Neuronal stem cell (in vitro differentiated cells): ENCODE measurements at regions not wholly inside any gene's neighbourhood (a gene's known extent, or its start where the extent isn't known, plus 50 kb on each side); places are given as distances from the start of the nearest gene placed in this dataset.
A peak's percentile ranks its signal among the peaks of the same experiment; 100 is the strongest.

ENCODE experiments used
- DNase-seq: peaks from one replicate; pipeline ENCODE4 v3.0.0-alpha.2; 2013; ENCODE audit warnings: low spot score
- H2AFZ ChIP-seq: one replicate; pipeline ENCODE4 v1.6.1; 2013; ENCODE audit warnings: mild to moderate bottlenecking, low read length, inconsistent platforms
- H2AK5ac ChIP-seq: 2 replicates; pipeline ENCODE4 v1.6.1; 2013; ENCODE audit warnings: low read depth, mild to moderate bottlenecking, inconsistent platforms, low read length, moderate library complexity, mixed read lengths
- H2BK120ac ChIP-seq: 2 replicates; pipeline ENCODE4 v1.6.1; 2013; ENCODE audit warnings: low read depth, mild to moderate bottlenecking, inconsistent platforms, low read length, moderate library complexity, mixed read lengths
- H2BK12ac ChIP-seq: one replicate; pipeline ENCODE4 v1.6.1; 2013; ENCODE audit warnings: low read length, inconsistent platforms
- H2BK15ac ChIP-seq: 2 replicates; pipeline ENCODE4 v1.6.1; 2013; ENCODE audit warnings: mild to moderate bottlenecking, low read length, inconsistent platforms, mixed read lengths
- H2BK5ac ChIP-seq: one replicate; pipeline ENCODE4 v1.6.1; 2013; ENCODE audit warnings: inconsistent platforms, mild to moderate bottlenecking, low read length, moderate library complexity
- H3K14ac ChIP-seq: one replicate; pipeline ENCODE4 v1.6.1; 2013; ENCODE audit warnings: low read length, inconsistent platforms
- H3K18ac ChIP-seq: 2 replicates; pipeline ENCODE4 v1.6.1; 2013; ENCODE audit warnings: low read length, inconsistent platforms
- H3K23ac ChIP-seq: 2 replicates; pipeline ENCODE4 v1.6.1; 2013; ENCODE audit warnings: low read depth, mild to moderate bottlenecking, mixed read lengths, low read length, inconsistent platforms; ENCODE audit not compliant: poor library complexity
- H3K27ac ChIP-seq: replicated peaks from 3 replicates; pipeline ENCODE4 v1.5.1; 2013; ENCODE audit warnings: low read length, inconsistent platforms
- H3K27me3 ChIP-seq, 3 experiments: 2 replicates each; pipeline ENCODE4 v1.6.1; 2013; ENCODE audit warnings: low read length in 3 of 3, mild to moderate bottlenecking in 2 of 3, inconsistent platforms in 1 of 3, low read depth in 1 of 3, mixed read lengths in 1 of 3, moderate library complexity in 1 of 3; ENCODE audit not compliant: control insufficient read depth in 3 of 3, insufficient read depth in 3 of 3
- H3K36me3 ChIP-seq, 2 donors: replicated peaks in 1 of 2; 2 replicates each; pipeline ENCODE4 v1.6.1; 2013; ENCODE audit warnings: low read length in 2 of 2; ENCODE audit not compliant: control insufficient read depth in 2 of 2, insufficient read depth in 2 of 2
- H3K4ac ChIP-seq: 2 replicates; pipeline ENCODE4 v1.6.1; 2013; ENCODE audit warnings: inconsistent platforms, mild to moderate bottlenecking, low read length, moderate library complexity
- H3K4me1 ChIP-seq, 2 donors: 1 replicate in 1 of 2; 2 replicates in 1 of 2; pipeline ENCODE4 v1.6.1; 2013; ENCODE audit warnings: low read length in 2 of 2, low read depth in 1 of 2; ENCODE audit not compliant: control insufficient read depth in 2 of 2, insufficient read depth in 1 of 2
- H3K4me2 ChIP-seq: one replicate; pipeline ENCODE4 v1.6.1; 2013; ENCODE audit warnings: mild to moderate bottlenecking, low read length, inconsistent platforms; ENCODE audit not compliant: insufficient read depth, poor library complexity, severe bottlenecking
- H3K4me3 ChIP-seq, 2 donors: 2 replicates each; pipeline ENCODE4 v1.5.1; 2013; ENCODE audit warnings: low read length in 2 of 2, mild to moderate bottlenecking in 2 of 2, inconsistent platforms in 1 of 2, moderate library complexity in 1 of 2
- H3K79me1 ChIP-seq: one replicate; pipeline ENCODE4 v1.6.1; 2013; ENCODE audit warnings: low read depth, mild to moderate bottlenecking, inconsistent platforms, low read length, moderate library complexity
- H3K9ac ChIP-seq: one replicate; pipeline ENCODE4 v1.6.1; 2013; ENCODE audit warnings: mild to moderate bottlenecking, low read depth, low read length, inconsistent platforms; ENCODE audit not compliant: poor library complexity
- H3K9me3 ChIP-seq, 2 donors: replicated peaks in 1 of 2; 2 replicates each; pipeline versions ENCODE3 to v1.6.1; 2013; ENCODE audit warnings: low read length in 2 of 2, mild to moderate bottlenecking in 2 of 2, inconsistent platforms in 1 of 2, low read depth in 1 of 2, mixed read lengths in 1 of 2, moderate library complexity in 1 of 2; ENCODE audit not compliant: control insufficient read depth in 2 of 2, insufficient read depth in 1 of 2
- H4K8ac ChIP-seq: one replicate; pipeline ENCODE4 v1.6.1; 2013; ENCODE audit warnings: low read depth, mild to moderate bottlenecking, inconsistent platforms, low read length, moderate library complexity
- H4K91ac ChIP-seq: one replicate; pipeline ENCODE4 v1.6.1; 2013; ENCODE audit warnings: low read length, low read depth, mild to moderate bottlenecking, inconsistent platforms; ENCODE audit not compliant: poor library complexity
- WGBS, 2 donors: extraction: QIAGEN DNeasy Blood & Tissue Kit; methylation state at CpG; one replicate each; pipeline ENCODE4 v1.1.7; 2013; ENCODE audit warnings: missing lambda C conversion rate in 2 of 2, mixed read lengths in 1 of 2; ENCODE audit not compliant: insufficient read length in 2 of 2, insufficient replicate concordance in 1 of 2; ENCODE audit errors: extremely low coverage in 2 of 2; 5-methylcytosine and 5-hydroxymethylcytosine counted together

DNA sequence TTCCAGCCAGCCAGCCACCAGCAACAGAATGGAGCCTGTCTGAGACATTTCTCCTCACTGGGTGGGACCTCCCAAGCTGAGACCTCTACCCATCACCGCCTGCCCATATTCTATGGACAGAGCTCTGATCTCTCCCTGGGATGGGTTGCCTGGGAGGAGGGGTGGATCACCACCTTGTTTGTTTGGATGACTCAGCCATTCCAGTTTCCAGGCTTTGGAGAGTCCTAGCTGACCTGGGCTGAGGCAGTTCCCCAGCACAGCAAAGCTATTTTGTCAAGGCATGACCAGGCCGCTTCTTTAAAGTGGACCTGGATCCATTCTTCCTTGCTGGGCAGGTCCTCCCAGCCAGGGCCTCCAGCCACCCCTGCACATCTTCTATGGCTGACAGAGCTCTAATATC, 982.3 kb downstream of the DNAJB9 start:
- Histone ChIP-seq H3K79me1 (no peaks in the 10 kb centered on the region), H3K9ac (no peak overlapping the region), H2AK5ac (no peak overlapping the region), H3K14ac (peak overlapping the region; percentile 91), H3K36me3 (no peaks in the 10 kb centered on the region), H2BK5ac (no peak overlapping the region), H3K27me3 (no peaks in the 10 kb centered on the region), H3K18ac (peak overlapping the region; percentile 53), H4K91ac (no peak overlapping the region), H3K4me3 (no peak overlapping the region), H2BK120ac (no peak overlapping the region), H2AFZ (no peak overlapping the region), H3K23ac (peak overlapping the region; percentile 27), H3K4ac (no peak overlapping the region), H3K9me3 (no peaks in the 10 kb centered on the region), H3K4me1 (no peaks in the 10 kb centered on the region), H2BK15ac (no peak overlapping the region), H2BK12ac (no peak overlapping the region), H3K4me2 (no peak overlapping the region), H4K8ac (no peak overlapping the region), H3K27ac (no peak overlapping the region)
- WGBS, 2 donors = no CpG with 5 or more reads among the region's 2 CpGs
- DNase-seq = no peak

GRCh38 chr7:109577265-109577664, 1007.6 kb downstream of the DNAJB9 start:
- Histone ChIP-seq H3K4me3 (no peak overlapping the region), H4K91ac (no peak overlapping the region), H3K18ac (no peak overlapping the region), H4K8ac (no peak overlapping the region), H3K27me3 (no peaks in the 10 kb centered on the region), H3K4me2 (no peak overlapping the region), H2AK5ac (no peak overlapping the region), H3K4me1 (no peaks in the 10 kb centered on the region), H3K36me3 (no peaks in the 10 kb centered on the region), H3K27ac (no peak overlapping the region), H3K79me1 (no peaks in the 10 kb centered on the region), H2AFZ (no peak overlapping the region), H3K9ac (no peak overlapping the region), H3K23ac (no peak overlapping the region), H3K4ac (no peak overlapping the region), H2BK5ac (no peak overlapping the region), H2BK15ac (no peak overlapping the region), H3K9me3 (no peaks in the 10 kb centered on the region), H2BK120ac (no peak overlapping the region), H3K14ac (no peak overlapping the region), H2BK12ac (no peak overlapping the region)
- no peak for DNase-seq
- no CpG with 5 or more reads among the region's 4 CpGs for WGBS, 2 donors

GRCh38 chr7:109579901-109580300, 1010.2 kb downstream of the DNAJB9 start:
- DNase-seq = no peak
- no peak overlapping the region for H4K8ac ChIP-seq
- no peak overlapping the region for H2AFZ ChIP-seq
- no CpG with 5 or more reads among the region's 4 CpGs for WGBS, 2 donors
- no peak overlapping the region for H2BK120ac ChIP-seq
- no peak overlapping the region for H3K14ac ChIP-seq
- H2BK12ac ChIP-seq = no peak overlapping the region
- no peak overlapping the region for H3K4me2 ChIP-seq
- H2AK5ac ChIP-seq = no peak overlapping the region
- H2BK15ac ChIP-seq = no peak overlapping the region
- no peak overlapping the region for H3K4ac ChIP-seq
- H3K9me3 ChIP-seq = no peaks in the 10 kb centered on the region
- H3K4me1 ChIP-seq = no peaks in the 10 kb centered on the region
- no peaks in the 10 kb centered on the region for H3K27me3 ChIP-seq
- no peaks in the 10 kb centered on the region for H3K79me1 ChIP-seq
- H2BK5ac ChIP-seq = no peak overlapping the region
- no peak overlapping the region for H3K23ac ChIP-seq
- H3K9ac ChIP-seq = no peak overlapping the region
- no peaks in the 10 kb centered on the region for H3K36me3 ChIP-seq
- no peak overlapping the region for H3K27ac ChIP-seq
- no peak overlapping the region for H3K4me3 ChIP-seq
- no peak overlapping the region for H3K18ac ChIP-seq
- H4K91ac ChIP-seq = no peak overlapping the region

- no peak overlapping the region for H3K23ac ChIP-seq
- H3K9ac ChIP-seq = no peak overlapping the region
- no peak overlapping the region for H4K8ac ChIP-seq
- H3K4me2 ChIP-seq = no peak overlapping the region
- no peaks in the 10 kb centered on the region for H3K36me3 ChIP-seq
- no peak overlapping the region for H3K4ac ChIP-seq
- H3K9me3 ChIP-seq = no peaks in the 10 kb centered on the region
- no peak for DNase-seq
- H3K27me3 ChIP-seq = no peaks in the 10 kb centered on the region
- H3K18ac ChIP-seq = no peak overlapping the region
- no peak overlapping the region for H3K14ac ChIP-seq
- no peak overlapping the region for H2BK120ac ChIP-seq
- no peak overlapping the region for H3K4me3 ChIP-seq
- H2AK5ac ChIP-seq = no peak overlapping the region
- H3K4me1 ChIP-seq = no peaks in the 10 kb centered on the region
- H2AFZ ChIP-seq = no peak overlapping the region
- H2BK5ac ChIP-seq = no peak overlapping the region
- no peak overlapping the region for H4K91ac ChIP-seq
- H3K27ac ChIP-seq = no peak overlapping the region
- H2BK15ac ChIP-seq = no peak overlapping the region
- no peaks in the 10 kb centered on the region for H3K79me1 ChIP-seq
- no peak overlapping the region for H2BK12ac ChIP-seq
Measured at GRCh38 chr7:109582211-109582610, 1012.5 kb downstream of the DNAJB9 start.
